NCI-H446 treated with DMSO at 0.1 percent for 48 hours (cell line): ENCODE measurements at regions not wholly inside any gene's neighbourhood (a gene's known extent, or its start where the extent isn't known, plus 50 kb on each side); places are given as distances from the start of the nearest gene placed in this dataset.
"Not testable (repeated sequence)": the region's sequence is repeated elsewhere in the genome, so short reads cannot be mapped to it uniquely, and the experiment has no call there.

ENCODE experiments used
- DNase-seq: peaks from one replicate; lab custom pipeline; 2025; lab: John Stamatoyannopoulos, UW

- DNase-seq, result no peak
Observed at GRCh38 chr12:89880690-89881350, 172.2 kb upstream of the ATP2B1 start.

DNA sequence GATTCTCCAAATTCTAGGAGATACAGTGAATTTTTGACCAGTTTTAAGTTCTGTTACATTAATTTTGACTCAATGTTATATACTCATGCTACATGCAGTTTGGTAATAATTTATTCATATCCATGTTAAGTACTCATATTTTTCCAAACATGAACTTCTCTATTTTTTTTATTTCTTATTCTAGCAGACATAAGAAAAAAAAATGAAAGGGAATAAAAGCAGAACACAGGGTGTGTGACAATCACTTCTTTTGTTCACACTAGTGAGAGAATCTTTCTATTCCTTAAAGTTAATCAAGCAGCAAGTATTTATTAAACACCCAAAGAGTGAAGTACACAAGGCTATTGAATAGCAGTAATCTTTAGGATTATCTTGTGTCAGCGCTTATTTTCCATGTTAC is 171.1 kb upstream of the ATP2B1 start:
- DNase-seq, result no peak

- DNase-seq, result no peak
Observed at GRCh38 chr12:89878950-89879349, 170.3 kb upstream of the ATP2B1 start.

DNA sequence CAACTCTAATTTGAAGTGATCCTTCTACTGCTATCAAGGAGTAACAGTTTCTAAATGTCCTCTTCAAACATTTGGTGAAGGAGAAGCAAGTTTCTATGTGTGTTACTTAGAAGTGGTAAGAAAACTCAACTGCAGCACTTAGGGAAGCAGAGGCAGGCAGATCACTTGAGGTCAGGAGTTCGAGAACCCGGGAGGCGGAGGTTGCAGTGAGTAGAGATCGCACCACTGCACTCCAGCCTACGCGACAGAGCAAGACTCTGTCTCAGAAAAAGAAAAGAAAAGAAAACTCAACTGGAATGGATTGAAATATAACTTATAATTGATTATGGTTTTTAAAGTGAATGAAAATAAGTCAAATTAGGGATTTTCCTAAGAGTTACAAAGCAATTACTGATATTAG is 169.7 kb upstream of the ATP2B1 start:
- DNase-seq, result no peak

DNA sequence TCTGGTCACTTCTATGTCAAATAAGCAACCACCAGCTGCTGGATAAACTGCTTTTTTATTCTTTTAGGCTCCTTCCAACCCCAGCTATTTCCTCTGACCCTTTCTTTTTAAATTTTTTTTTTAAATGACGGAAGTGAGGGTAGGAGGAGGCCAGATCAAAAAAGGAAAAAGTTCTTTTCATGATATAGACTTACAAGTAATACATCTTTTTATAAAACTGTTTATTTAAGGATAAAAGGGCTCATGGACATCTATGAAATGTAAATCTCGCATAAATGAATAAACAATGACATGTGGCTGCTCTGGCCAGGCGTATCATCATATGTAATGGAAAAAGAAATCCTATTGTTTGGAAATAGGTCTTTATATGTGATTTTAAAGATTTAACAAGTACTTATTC is 169.0 kb upstream of the ATP2B1 start:
- no peak for DNase-seq

DNA sequence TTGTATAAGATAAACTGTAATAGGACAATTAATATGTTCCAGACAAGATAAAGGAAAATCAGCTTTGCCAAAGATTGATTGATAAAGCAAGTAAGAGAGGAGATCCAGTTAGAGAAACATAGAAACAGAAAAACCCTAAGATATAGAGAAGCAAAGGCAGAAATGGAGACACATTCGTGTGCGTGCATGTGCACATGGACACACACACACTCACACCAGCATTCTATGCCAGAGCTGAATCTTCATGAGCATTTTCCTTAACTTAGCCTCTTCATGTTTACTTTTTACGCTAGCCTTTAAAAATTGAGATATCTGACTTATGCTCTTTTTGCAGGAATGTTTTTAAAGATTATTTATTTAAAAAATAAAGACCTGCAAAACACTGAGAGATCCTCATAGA is 168.5 kb upstream of the ATP2B1 start:
- DNase-seq, result no peak

GRCh38 chr12:89875809-89876208 is 167.2 kb upstream of the ATP2B1 start:
- DNase-seq, result no peak

DNA sequence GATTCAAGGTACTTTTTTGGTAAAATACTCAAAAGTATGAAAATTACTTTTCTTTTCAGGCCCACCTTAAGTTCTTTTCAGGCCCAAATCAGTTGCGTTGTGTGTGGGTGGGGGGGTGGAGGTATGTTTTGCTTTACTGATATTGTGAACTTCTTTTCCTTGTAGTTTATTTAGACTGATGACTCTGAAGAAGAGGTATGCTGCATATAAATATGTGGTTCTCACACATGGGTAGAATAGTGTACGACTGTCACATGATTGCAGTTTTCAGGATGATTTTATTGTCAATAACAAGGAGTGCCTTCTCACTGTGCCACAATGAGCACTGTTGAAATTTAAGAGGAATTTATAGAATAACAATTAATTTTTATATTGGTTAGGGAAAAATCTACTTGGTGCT is 166.6 kb upstream of the ATP2B1 start:
- DNase-seq, result no peak

- DNase-seq, result peak; percentile 67
Observed at GRCh38 chr12:89874146-89874545, 165.5 kb upstream of the ATP2B1 start.

DNA sequence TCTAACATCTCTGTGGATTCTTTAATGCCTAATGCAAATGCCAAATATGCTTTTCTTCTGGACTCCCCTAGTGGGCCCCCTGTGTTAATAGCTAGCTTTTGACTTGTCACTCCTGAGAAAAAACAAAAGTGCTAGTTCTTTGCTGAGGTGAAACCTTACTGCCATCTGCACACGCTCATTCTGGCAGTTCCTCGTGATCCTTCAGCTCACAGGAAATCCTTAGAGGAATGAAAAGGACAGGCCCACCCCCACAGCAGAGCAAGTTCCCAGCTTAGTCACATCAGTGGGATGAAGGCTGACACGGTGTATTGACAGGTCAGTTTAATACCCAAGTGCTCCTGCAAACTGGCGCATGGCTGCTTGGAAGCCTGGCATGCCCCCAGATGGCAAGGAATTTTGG is 165.1 kb upstream of the ATP2B1 start:
- DNase-seq, result peak; percentile 68

GRCh38 chr12:89872922-89873630 is 164.4 kb upstream of the ATP2B1 start:
- no peak for DNase-seq

DNA sequence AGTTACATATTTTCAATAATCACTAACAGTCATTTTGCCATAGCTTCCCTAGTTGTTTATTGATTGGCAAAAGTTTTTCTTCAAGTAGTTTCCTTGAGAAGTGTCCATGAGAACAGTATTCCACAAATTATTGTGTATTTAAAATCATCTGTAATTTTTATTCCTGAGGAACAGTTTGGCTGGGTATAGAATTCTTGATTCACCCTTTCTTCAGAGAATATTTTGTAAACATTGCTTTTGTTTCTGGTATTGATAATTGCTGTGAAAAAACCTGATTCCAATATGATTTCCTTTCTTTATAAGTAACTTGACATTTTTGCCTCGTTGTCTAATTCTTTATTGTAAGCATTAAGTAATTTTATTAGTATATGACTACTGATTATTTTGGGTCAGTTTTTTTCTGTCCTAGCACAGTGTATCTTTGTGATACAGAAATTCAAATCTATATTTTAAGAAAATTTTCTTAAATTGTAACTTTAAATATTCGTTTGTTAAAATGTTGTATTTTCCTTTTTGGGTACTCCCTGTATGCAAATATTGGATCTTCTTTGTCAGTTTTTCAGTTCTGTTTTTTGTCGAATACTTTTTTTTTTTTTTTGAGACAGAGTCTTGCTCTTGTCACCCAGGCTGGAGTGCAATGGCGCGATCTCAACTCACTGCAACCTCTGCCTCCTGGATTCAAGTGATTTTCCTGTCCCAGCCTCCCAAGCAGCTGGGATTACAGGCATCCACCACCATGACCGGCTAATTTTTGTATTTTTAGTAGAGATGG is 162.0 kb upstream of the ATP2B1 start:
- DNase-seq, result no peak

GRCh38 chr12:89867611-89868010 is 159.0 kb upstream of the ATP2B1 start:
- DNase-seq, result not testable (repeated sequence)

DNA sequence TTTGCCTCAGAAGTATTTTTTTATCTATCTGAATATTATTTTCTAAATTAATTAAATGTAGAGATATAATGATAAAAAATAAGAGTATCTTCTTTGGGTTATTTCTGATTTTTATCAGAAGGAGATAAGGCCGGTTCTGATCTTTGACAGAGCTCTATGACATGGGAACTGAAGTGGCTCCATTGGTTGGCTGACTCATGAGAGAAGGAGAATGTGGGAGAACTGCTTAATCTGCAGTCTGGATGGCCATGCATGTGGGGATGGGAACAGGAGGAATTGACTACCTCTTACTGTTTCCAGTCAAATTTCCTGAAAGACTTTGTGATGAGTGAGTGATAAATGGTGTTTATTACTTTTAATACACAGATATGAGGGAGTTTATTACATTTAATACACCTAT is 155.8 kb upstream of the ATP2B1 start:
- DNase-seq, result no peak

- no peak for DNase-seq
Observed at GRCh38 chr12:89863968-89864367, 155.3 kb upstream of the ATP2B1 start.

- DNase-seq, result no peak
Observed at GRCh38 chr12:89863493-89863938, 154.9 kb upstream of the ATP2B1 start.

DNA sequence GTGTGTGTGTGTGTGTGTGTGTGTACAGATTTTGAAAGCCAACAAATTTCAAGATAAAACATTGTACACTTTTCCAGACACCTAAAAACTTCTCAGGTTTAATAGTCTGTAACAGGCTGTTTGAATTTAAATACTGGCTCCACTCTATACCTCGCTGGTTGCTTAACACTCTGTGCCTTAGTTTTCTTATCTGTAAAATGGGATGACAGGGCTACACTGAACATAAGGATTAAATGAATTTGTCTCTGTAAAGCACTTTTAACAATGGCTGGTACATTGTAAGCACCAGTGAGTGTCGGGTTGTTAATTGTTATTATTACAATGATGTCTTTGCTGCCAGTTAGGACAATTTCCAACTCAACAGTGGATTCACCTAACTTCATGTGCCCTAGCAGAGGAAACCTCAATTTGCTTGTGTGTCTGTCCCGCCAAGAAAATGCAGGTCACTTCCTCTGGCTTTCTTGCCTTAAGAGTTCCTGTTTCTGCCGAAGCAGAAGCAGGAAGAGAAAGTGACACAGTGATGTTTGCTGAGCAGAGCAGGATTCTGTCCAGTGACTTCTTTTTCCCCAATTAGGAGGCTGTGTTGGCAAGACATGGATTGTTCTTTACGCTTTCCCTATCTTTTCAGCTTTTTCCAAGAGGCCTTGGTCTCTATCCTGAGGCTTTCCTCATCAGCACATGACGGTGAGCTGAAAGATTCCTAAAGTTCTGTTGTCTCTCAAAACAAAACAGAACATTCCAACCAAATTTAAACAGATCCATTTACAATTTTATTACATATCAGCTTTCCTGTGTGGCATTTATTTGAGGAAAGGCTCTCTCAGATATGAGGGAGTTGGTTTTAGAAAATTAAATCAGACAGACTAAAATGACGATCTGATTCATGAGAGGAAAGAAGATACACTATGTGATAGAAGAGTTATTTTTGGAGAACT is 154.1 kb upstream of the ATP2B1 start:
- DNase-seq, result no peak

GRCh38 chr12:89861086-89861485 is 152.4 kb upstream of the ATP2B1 start:
- DNase-seq, result no peak

DNA sequence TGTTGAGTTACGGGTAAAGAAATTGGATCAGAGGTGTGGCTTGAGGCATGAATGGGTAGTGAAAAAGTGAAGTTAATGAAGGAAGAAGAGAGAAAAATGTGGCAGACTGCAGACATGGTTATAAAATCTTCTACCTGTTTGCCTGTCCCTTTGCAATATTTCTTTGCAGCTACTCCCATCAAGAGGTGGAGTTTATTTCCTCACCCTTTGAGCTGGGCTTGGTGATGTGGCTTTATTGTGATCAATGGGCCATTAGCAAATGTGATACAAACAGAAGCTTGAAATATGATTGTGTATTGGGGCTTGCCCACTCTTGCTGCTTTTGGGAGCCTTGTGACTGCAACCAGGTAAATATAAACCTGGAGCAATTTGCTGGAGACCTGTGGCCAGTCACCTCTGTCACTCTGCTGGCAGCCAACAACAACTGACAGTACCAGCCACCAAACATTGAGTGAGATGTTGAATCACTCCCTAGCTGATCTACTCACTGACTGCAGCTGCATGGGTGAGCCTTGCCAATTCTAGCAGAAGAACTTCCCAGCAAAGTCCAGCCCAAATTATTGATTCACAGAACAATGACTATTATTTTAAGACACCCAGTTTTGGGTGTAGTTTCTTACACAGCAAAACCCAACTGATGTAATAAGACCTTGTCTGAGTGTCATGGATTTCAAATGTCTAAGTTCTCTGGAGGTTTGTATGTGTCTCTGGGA is 151.0 kb upstream of the ATP2B1 start:
- no peak for DNase-seq

GRCh38 chr12:89858718-89859117 is 150.1 kb upstream of the ATP2B1 start:
- DNase-seq, result no peak

DNA sequence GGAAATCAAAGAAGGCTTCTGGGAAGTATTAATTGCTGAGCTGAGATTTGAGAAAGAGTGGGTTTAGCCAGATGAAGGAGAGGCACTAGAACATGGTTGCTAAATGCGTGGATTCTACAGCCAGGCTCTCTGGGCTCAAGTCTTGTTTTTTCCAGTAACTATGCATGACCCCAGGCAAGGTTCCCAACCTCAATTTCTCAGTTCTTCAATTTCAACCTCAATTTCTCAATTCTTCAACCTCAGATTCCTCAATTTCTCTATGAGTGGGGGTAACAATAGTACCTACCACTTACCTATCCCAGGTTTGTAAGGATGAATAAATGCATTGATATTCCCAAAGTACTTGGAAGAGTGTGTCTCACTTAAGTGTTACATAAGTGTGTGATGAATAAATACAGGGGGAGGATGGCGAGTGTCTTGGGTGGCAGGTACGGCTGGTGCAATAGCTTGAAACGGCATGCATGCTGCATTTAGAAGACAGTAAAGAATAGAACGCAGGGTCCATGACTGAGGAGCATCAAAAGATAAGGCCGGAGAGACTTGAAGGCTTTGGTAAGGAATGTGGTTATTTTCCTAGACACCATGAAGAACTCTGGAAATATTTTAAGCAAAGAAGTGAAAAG is 149.1 kb upstream of the ATP2B1 start:
- no peak for DNase-seq
